ENCODE measurements at regions not wholly inside any gene's neighbourhood (a gene's known extent, or its start where the extent isn't known, plus 50 kb on each side); places are given as distances from the start of the nearest gene placed in this dataset.

DNA sequence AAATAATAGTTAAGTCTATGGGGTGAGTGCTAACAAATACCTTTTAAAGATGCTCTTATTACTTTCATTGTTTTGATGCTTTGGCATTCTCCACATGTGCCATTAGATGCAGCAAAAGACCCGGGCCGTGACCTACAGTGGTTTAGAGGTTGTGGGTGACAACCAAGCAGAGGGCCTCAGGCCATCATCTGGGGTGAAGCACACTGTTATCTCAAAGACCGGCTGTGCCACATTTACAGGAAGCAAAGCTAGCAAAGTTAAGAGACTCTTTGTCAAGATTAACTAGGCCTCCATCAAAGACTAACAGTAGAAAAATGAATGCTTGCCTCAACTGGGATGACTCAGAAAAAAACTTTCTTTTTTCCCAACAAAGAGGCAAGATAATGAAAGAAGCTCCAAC is 695.3 kb downstream of the SATB2 start:
- no peaks in the 10 kb centered on the region for H3K79me2 ChIP-seq (ENCODE audit: control insufficient read depth, insufficient read depth, low read length)
- no peak overlapping the region for H3K4me3 ChIP-seq (ENCODE audit: control insufficient read depth in 2 of 3, extremely low read depth in 1 of 3, insufficient read depth in 2 of 3, low read depth in 1 of 3, low read length in 3 of 3)
- H3K4me2 ChIP-seq (ENCODE audit: control insufficient read depth, extremely low read depth, insufficient read depth, low read depth, low read length): no peak overlapping the region
- TF ChIP-seq EZH2 (IDR thresholded peaks at IDR 0.05; ENCODE audit: low read length) (no peak), CTCF (optimal IDR thresholded peaks at IDR 0.05 in 1 of 3, IDR thresholded peaks at IDR 0.05 in 1 of 3, conservative IDR thresholded peaks at IDR 0.05 in 1 of 3; ENCODE audit: extremely low read depth in 1 of 3, insufficient read depth in 2 of 3, low read length in 3 of 3) (no peak)
- DNase-seq (ENCODE audit: low read depth, low spot score) (no peak), FAIRE-seq (no peak)
- dilution Hi-C loops (cut with MboI; ENCODE audit: extremely low pct_ligation_motif_present, low sequenced_read_pairs): no loop called here
- H3K9me1 ChIP-seq (ENCODE audit: control insufficient read depth, extremely low read depth, insufficient read depth, low read length): no peaks in the 10 kb centered on the region
- H3K27me3 ChIP-seq (ENCODE audit: control insufficient read depth, extremely low read depth, insufficient read depth, low read length): no peaks in the 10 kb centered on the region
- no peaks in the 10 kb centered on the region for H4K20me1 ChIP-seq (ENCODE audit: control insufficient read depth, extremely low read depth, insufficient read depth, low read length)
- H3K36me3 ChIP-seq (ENCODE audit: control insufficient read depth in 2 of 2, extremely low read depth in 1 of 2, insufficient read depth in 2 of 2, low read length in 2 of 2): no peaks in the 10 kb centered on the region
- H3K9ac ChIP-seq (ENCODE audit: control insufficient read depth, extremely low read depth, insufficient read depth, low read length): no peak overlapping the region
- H3K9me3 ChIP-seq (ENCODE audit: control insufficient read depth, low read depth, low read length): no peaks in the 10 kb centered on the region
- H2AFZ ChIP-seq (ENCODE audit: control insufficient read depth, low read length): no peak overlapping the region
- no peaks in the 10 kb centered on the region for H3K4me1 ChIP-seq (ENCODE audit: control insufficient read depth, extremely low read depth, insufficient read depth, low read length)
- no peak overlapping the region for H3K27ac ChIP-seq (ENCODE audit: control insufficient read depth, insufficient read depth, low read length)

DNA sequence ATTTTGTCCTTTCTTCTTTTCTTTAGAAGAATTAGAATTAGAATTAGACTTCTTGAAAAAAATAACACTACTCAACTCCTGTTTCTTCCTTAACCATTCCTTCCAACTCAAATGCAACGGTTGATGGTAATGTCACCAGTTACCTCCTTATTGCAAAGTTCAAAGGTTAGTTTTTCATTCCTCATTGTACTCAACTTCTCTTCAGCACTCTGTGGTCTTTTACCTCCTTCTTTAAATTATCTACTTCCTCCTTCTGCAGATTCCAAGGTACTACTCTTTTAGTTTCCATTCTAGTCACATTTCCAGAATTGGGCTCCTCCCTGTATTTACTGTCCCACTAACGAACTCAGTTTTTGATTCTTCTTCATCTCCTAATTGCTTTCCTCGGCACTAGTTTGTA is 700.7 kb downstream of the SATB2 start:
- H3K9ac ChIP-seq (ENCODE audit: control insufficient read depth, extremely low read depth, insufficient read depth, low read length): no peak overlapping the region
- no peaks in the 10 kb centered on the region for H4K20me1 ChIP-seq (ENCODE audit: control insufficient read depth, extremely low read depth, insufficient read depth, low read length)
- no peak overlapping the region for H3K4me3 ChIP-seq (ENCODE audit: control insufficient read depth in 2 of 3, extremely low read depth in 1 of 3, insufficient read depth in 2 of 3, low read depth in 1 of 3, low read length in 3 of 3)
- no peaks in the 10 kb centered on the region for H3K9me1 ChIP-seq (ENCODE audit: control insufficient read depth, extremely low read depth, insufficient read depth, low read length)
- no peak overlapping the region for H3K27ac ChIP-seq (ENCODE audit: control insufficient read depth, insufficient read depth, low read length)
- TF ChIP-seq EZH2 (IDR thresholded peaks at IDR 0.05; ENCODE audit: low read length): no peak
- TF ChIP-seq CTCF (optimal IDR thresholded peaks at IDR 0.05 in 1 of 3, IDR thresholded peaks at IDR 0.05 in 1 of 3, conservative IDR thresholded peaks at IDR 0.05 in 1 of 3; ENCODE audit: extremely low read depth in 1 of 3, insufficient read depth in 2 of 3, low read length in 3 of 3): no peak
- no peaks in the 10 kb centered on the region for H3K9me3 ChIP-seq (ENCODE audit: control insufficient read depth, low read depth, low read length)
- DNase-seq (ENCODE audit: low read depth, low spot score): no peak
- H2AFZ ChIP-seq (ENCODE audit: control insufficient read depth, low read length): no peak overlapping the region
- H3K4me2 ChIP-seq (ENCODE audit: control insufficient read depth, extremely low read depth, insufficient read depth, low read depth, low read length): no peak overlapping the region
- no peaks in the 10 kb centered on the region for H3K27me3 ChIP-seq (ENCODE audit: control insufficient read depth, extremely low read depth, insufficient read depth, low read length)
- no peaks in the 10 kb centered on the region for H3K36me3 ChIP-seq (ENCODE audit: control insufficient read depth in 2 of 2, extremely low read depth in 1 of 2, insufficient read depth in 2 of 2, low read length in 2 of 2)
- no peak for FAIRE-seq
- H3K79me2 ChIP-seq (ENCODE audit: control insufficient read depth, insufficient read depth, low read length): no peaks in the 10 kb centered on the region
- dilution Hi-C loops (cut with MboI; ENCODE audit: extremely low pct_ligation_motif_present, low sequenced_read_pairs): no loop called here
- H3K4me1 ChIP-seq (ENCODE audit: control insufficient read depth, extremely low read depth, insufficient read depth, low read length): no peaks in the 10 kb centered on the region

All from keratinocyte (primary cell).